PC-9 (cell line): ENCODE measurements at regions not wholly inside any gene's neighbourhood (a gene's known extent, or its start where the extent isn't known, plus 50 kb on each side); places are given as distances from the start of the nearest gene placed in this dataset.

ENCODE experiments used
- BruUV-seq: library from RNA; stranded (reverse); fragments of 400-500 nt; replicated peaks from 2 replicates; lab custom pipeline; 2021; lab: Mats Ljungman, UMichigan
- CTCF ChIA-PET: fragments of 300-600 bp; sonication (Branson Sonifier 250); formaldehyde crosslinking; loops from one replicate; lab custom pipeline; 2022; ENCODE audit warnings: antibody characterized with exemption; lab: Charles Lee
- POLR2A ChIA-PET: fragments of 300-600 bp; sonication (Branson Sonifier 250); formaldehyde crosslinking; loops from one replicate; lab custom pipeline; 2022; ENCODE audit warnings: antibody characterized with exemption; ENCODE audit not compliant: unreplicated experiment; lab: Charles Lee
- DNase-seq, 2 experiments: peaks; one replicate each; pipeline versions ENCODE4 v3.0.0 to v3.0.0-alpha.2; 2015 to 2022; ENCODE audit warnings: mixed read lengths in 1 of 2
- H2AFZ ChIP-seq: fragments of 200-600 bp; sonication (generic); 2 replicates; pipeline ENCODE4 v1.8.1; 2017; ENCODE audit warnings: antibody characterized with exemption
- H3F3A ChIP-seq: fragments of 200-600 bp; sonication (generic); 2 replicates; pipeline ENCODE4 v1.8.1; 2017; ENCODE audit warnings: antibody characterized with exemption, mild to moderate bottlenecking, low read depth; ENCODE audit not compliant: insufficient read depth
- H3K27ac ChIP-seq: fragments of 200-600 bp; sonication (generic); 2 replicates; pipeline ENCODE4 v1.6.1; 2016; ENCODE audit warnings: mixed run types
- H3K27me3 ChIP-seq: fragments of 200-600 bp; sonication (generic); 2 replicates; pipeline ENCODE4 v1.6.1; 2016; ENCODE audit warnings: low read depth, mixed run types; ENCODE audit not compliant: insufficient read depth
- H3K36me3 ChIP-seq: fragments of 200-600 bp; sonication (generic); 2 replicates; pipeline ENCODE4 v1.6.1; 2016; ENCODE audit warnings: low read depth, mixed run types
- H3K4me1 ChIP-seq: fragments of 200-600 bp; sonication (generic); replicated peaks from 2 replicates; pipeline ENCODE4 v1.6.1; 2016; ENCODE audit warnings: mixed run types; ENCODE audit not compliant: insufficient read depth
- H3K4me2 ChIP-seq: fragments of 200-600 bp; sonication (generic); 2 replicates; pipeline ENCODE4 v1.6.1; 2017; ENCODE audit warnings: mixed run types
- H3K4me3 ChIP-seq: fragments of 200-600 bp; sonication (generic); 2 replicates; pipeline ENCODE4 v1.6.1; 2016; ENCODE audit warnings: mixed run types
- H3K79me2 ChIP-seq: fragments of 200-600 bp; sonication (generic); 2 replicates; pipeline ENCODE4 v1.6.1; 2017; ENCODE audit warnings: low read depth, mixed run types
- H3K9me2 ChIP-seq: fragments of 200-600 bp; sonication (generic); 2 replicates; pipeline ENCODE4 v1.8.1; 2017; ENCODE audit warnings: mild to moderate bottlenecking; ENCODE audit not compliant: insufficient read depth
- H3K9me3 ChIP-seq: fragments of 200-600 bp; sonication (generic); 2 replicates; pipeline ENCODE4 v1.8.1; 2016; ENCODE audit warnings: low read depth; ENCODE audit not compliant: insufficient read depth
- H4K20me1 ChIP-seq: fragments of 200-600 bp; sonication (generic); 2 replicates; pipeline ENCODE4 v1.8.1; 2017; ENCODE audit not compliant: insufficient read depth
- CTCF ChIP-seq: fragments of 200-600 bp; sonication (generic); conservative IDR thresholded peaks from 2 replicates; pipeline ENCODE4 v1.6.1; 2017; ENCODE audit warnings: mixed run types, antibody characterized with exemption, mild to moderate bottlenecking, moderate library complexity
- EZH2 ChIP-seq: fragments of 200-600 bp; sonication (generic); IDR thresholded peaks from 2 replicates; pipeline ENCODE4 v1.8.0; 2017; ENCODE audit warnings: antibody characterized with exemption, low read depth
- intact Hi-C: fragments of 100-400 bp; cut with micrococcal nuclease; formaldehyde crosslinking; loops from one replicate; pipeline ENCODE4 v1.10.0; 2022; ENCODE audit not compliant: unreplicated experiment

GRCh38 chr12:124398578-124399227 lies 103.8 kb downstream of the RFLNA start:
- Histone ChIP-seq H3K36me3 (peaks cover 8% of the 10 kb centered on the region; the same call in 1 of the 2 replicates), H3K27ac (no peak overlapping the region), H2AFZ (no peak overlapping the region), H4K20me1 (0 out of 2 replicates have a peak, but pooled peaks cover 18% of the 10 kb centered on the region), H3K4me2 (no peak overlapping the region), H3K79me2 (0 out of 2 replicates have a peak, but pooled peaks cover 7% of the 10 kb centered on the region), H3K9me2 (no peaks in the 10 kb centered on the region), H3K27me3 (no peaks in the 10 kb centered on the region), H3K4me3 (no peak overlapping the region), H3F3A (peaks cover 42% of the 10 kb centered on the region), H3K9me3 (no peaks in the 10 kb centered on the region), H3K4me1 (peaks cover 21% of the 10 kb centered on the region)
- TF ChIP-seq CTCF: no peak
- TF ChIP-seq EZH2: no peak
- CTCF ChIA-PET: interaction anchor here (0.7 kb wide), 1 partner anchor 29 kb away, joined by 3 read pairs; no protein-coding TSS in a partner anchor
- DNase-seq: no peak
- POLR2A ChIA-PET: no interaction called here
- intact Hi-C loops: no loop called here
- BruUV-seq: no TSS peak

- Histone ChIP-seq H3F3A (peaks cover 45% of the 10 kb centered on the region), H2AFZ (no peak overlapping the region), H3K27ac (no peak overlapping the region), H3K4me3 (no peak overlapping the region), H3K79me2 (0 out of 2 replicates have a peak, but pooled peaks cover 7% of the 10 kb centered on the region), H3K9me3 (no peaks in the 10 kb centered on the region), H3K36me3 (peaks cover 10% of the 10 kb centered on the region; the same call in 1 of the 2 replicates), H3K4me2 (no peak overlapping the region), H4K20me1 (0 out of 2 replicates have a peak, but pooled peaks cover 16% of the 10 kb centered on the region), H3K4me1 (peaks cover 28% of the 10 kb centered on the region), H3K9me2 (no peaks in the 10 kb centered on the region), H3K27me3 (no peaks in the 10 kb centered on the region)
- DNase-seq: no peak
- no TSS peak for BruUV-seq
- CTCF ChIA-PET: no interaction called here
- TF ChIP-seq CTCF: no peak
- TF ChIP-seq EZH2: no peak
- POLR2A ChIA-PET: no interaction called here
- intact Hi-C loops: no loop called here
These were observed 103.1 kb downstream of the RFLNA start for GRCh38 chr12:124397807-124398577.

GRCh38 chr12:124397399-124397679 lies 102.4 kb downstream of the RFLNA start:
- Histone ChIP-seq H3K27ac (no peak overlapping the region), H2AFZ (no peak overlapping the region), H3K9me2 (no peaks in the 10 kb centered on the region), H3F3A (peaks cover 49% of the 10 kb centered on the region), H3K4me2 (no peak overlapping the region), H3K4me1 (peaks cover 33% of the 10 kb centered on the region), H3K4me3 (no peak overlapping the region), H3K9me3 (no peaks in the 10 kb centered on the region), H3K27me3 (no peaks in the 10 kb centered on the region), H3K36me3 (peaks cover 10% of the 10 kb centered on the region; the same call in 1 of the 2 replicates), H4K20me1 (0 out of 2 replicates have a peak, but pooled peaks cover 16% of the 10 kb centered on the region), H3K79me2 (0 out of 2 replicates have a peak, but pooled peaks cover 8% of the 10 kb centered on the region)
- TF ChIP-seq CTCF: no peak
- no peak for TF ChIP-seq EZH2
- DNase-seq: no peak
- no TSS peak for BruUV-seq
- CTCF ChIA-PET: no interaction called here
- intact Hi-C loops: no loop called here
- POLR2A ChIA-PET: no interaction called here
